WTC11 (cell line): ENCODE measurements at regions not wholly inside any gene's neighbourhood (a gene's known extent, or its start where the extent isn't known, plus 50 kb on each side); places are given as distances from the start of the nearest gene placed in this dataset.
A peak's percentile ranks its signal among the peaks of the same experiment; 100 is the strongest.

Experiments used
- ATAC-seq: fragments of 200-7000 bp; cut with Tn5 transposase; 2 replicates; pipeline ENCODE4 v1.10.0; 2021; ENCODE audit warnings: mild to moderate bottlenecking, moderate library complexity
- CTCF ChIA-PET: fragments of 300-600 bp; sonication (Branson Sonifier 250); formaldehyde crosslinking; loops from one replicate; lab custom pipeline; 2021; ENCODE audit warnings: antibody characterized with exemption; lab: Charles Lee
- POLR2A ChIA-PET: fragments of 350-600 bp; sonication (Branson Sonifier 250); formaldehyde crosslinking; loops from one replicate; lab custom pipeline; 2021; ENCODE audit warnings: antibody characterized with exemption; lab: Charles Lee
- DNase-seq: peaks from one replicate; pipeline ENCODE4 v3.0.0; 2021; ENCODE audit warnings: low spot score
- H3K27ac Mint-ChIP-seq: 2 replicates; pipeline ENCODE4 v1.8.0; 2021; ENCODE audit warnings: mixed read lengths
- H3K27me3 Mint-ChIP-seq: 2 replicates; pipeline ENCODE4 v1.8.0; 2021; ENCODE audit warnings: low read depth, mild to moderate bottlenecking, moderate library complexity, mixed read lengths
- H3K36me3 Mint-ChIP-seq: 2 replicates; pipeline ENCODE4 v1.8.0; 2021; ENCODE audit warnings: mixed read lengths
- H3K4me1 Mint-ChIP-seq: 2 replicates; pipeline ENCODE4 v1.8.0; 2022; ENCODE audit warnings: mixed read lengths
- H3K4me3 Mint-ChIP-seq: 2 replicates; pipeline ENCODE4 v1.8.0; 2021; ENCODE audit warnings: mild to moderate bottlenecking, moderate library complexity, mixed read lengths
- H3K9me3 Mint-ChIP-seq: 2 replicates; pipeline ENCODE4 v1.8.0; 2021; ENCODE audit warnings: mixed read lengths
- CREB1 ChIP-seq: sonication (generic); formaldehyde crosslinking; IDR thresholded peaks from 2 replicates; pipeline ENCODE4 v1.8.0; 2023; ENCODE audit warnings: mild to moderate bottlenecking, missing genetic modification reagents
- ELF4 ChIP-seq: sonication (generic); formaldehyde crosslinking; IDR thresholded peaks from 2 replicates; pipeline ENCODE4 v1.8.1; 2022; ENCODE audit warnings: low read depth, mild to moderate bottlenecking, moderate library complexity, missing genetic modification reagents
- GTF2I ChIP-seq: fragments of 250-450 bp; sonication (Bioruptor Pico); conservative IDR thresholded peaks from 2 replicates; pipeline ENCODE4 v1.4.0; 2021; ENCODE audit warnings: mild to moderate bottlenecking
- JUN ChIP-seq: sonication (generic); formaldehyde crosslinking; IDR thresholded peaks from 2 replicates; pipeline ENCODE4 v1.8.0; 2023; ENCODE audit warnings: mild to moderate bottlenecking, missing genetic modification reagents
- MYBL2 ChIP-seq: sonication (generic); formaldehyde crosslinking; IDR thresholded peaks from 2 replicates; pipeline ENCODE4 v1.8.1; 2023; ENCODE audit warnings: mild to moderate bottlenecking, moderate library complexity, missing genetic modification reagents
- NFATC4 ChIP-seq: fragments of 250-450 bp; sonication (Bioruptor Pico); IDR thresholded peaks from 2 replicates; pipeline ENCODE4 v1.9.0; 2021; ENCODE audit warnings: mild to moderate bottlenecking
- NFE2L1 ChIP-seq: sonication (generic); formaldehyde crosslinking; IDR thresholded peaks from 2 replicates; pipeline ENCODE4 v1.8.1; 2023; ENCODE audit warnings: missing genetic modification reagents
- NR1H2 ChIP-seq: sonication (generic); formaldehyde crosslinking; IDR thresholded peaks from 2 replicates; pipeline ENCODE4 v1.9.0; 2021; ENCODE audit warnings: mild to moderate bottlenecking, moderate library complexity, missing genetic modification reagents
- SMAD4 ChIP-seq: sonication (generic); formaldehyde crosslinking; IDR thresholded peaks from 2 replicates; pipeline ENCODE4 v1.8.0; 2022; ENCODE audit warnings: mild to moderate bottlenecking, missing genetic modification reagents
- ZBTB21 ChIP-seq: sonication (generic); formaldehyde crosslinking; IDR thresholded peaks from 2 replicates; pipeline ENCODE4 v1.8.1; 2023; ENCODE audit warnings: mild to moderate bottlenecking, missing genetic modification reagents, borderline replicate concordance
- ZNF317 ChIP-seq: sonication (generic); formaldehyde crosslinking; IDR thresholded peaks from 2 replicates; pipeline ENCODE4 v1.8.1; 2023; ENCODE audit warnings: low read depth, mild to moderate bottlenecking, moderate library complexity, missing genetic modification reagents, borderline replicate concordance
- TF ChIP-seq, protein P1 (sequence below): sonication (generic); formaldehyde crosslinking; IDR thresholded peaks from 2 replicates; pipeline ENCODE4 v1.8.1; 2023; ENCODE audit warnings: mild to moderate bottlenecking, missing genetic modification reagents, moderate library complexity
- TF ChIP-seq, protein P2 (sequence below): sonication (generic); formaldehyde crosslinking; IDR thresholded peaks from 2 replicates; pipeline ENCODE4 v1.8.1; 2022; ENCODE audit warnings: mild to moderate bottlenecking, moderate library complexity, missing genetic modification reagents
- TF ChIP-seq, protein P3 (sequence below): sonication (generic); formaldehyde crosslinking; IDR thresholded peaks from 2 replicates; pipeline ENCODE4 v1.8.1; 2023; ENCODE audit warnings: mild to moderate bottlenecking, moderate library complexity, missing genetic modification reagents
- TF ChIP-seq, protein P4 (sequence below): sonication (generic); formaldehyde crosslinking; IDR thresholded peaks from 2 replicates; pipeline ENCODE4 v1.8.1; 2022; ENCODE audit warnings: low read depth, mild to moderate bottlenecking, moderate library complexity, missing genetic modification reagents, borderline replicate concordance
- TF ChIP-seq, protein P5 (sequence below): sonication (generic); formaldehyde crosslinking; IDR thresholded peaks from 2 replicates; pipeline ENCODE4 v1.8.1; 2023; ENCODE audit warnings: mild to moderate bottlenecking, missing genetic modification reagents
- TF ChIP-seq, protein P6 (sequence below): fragments of 250-450 bp; sonication (Bioruptor Pico); IDR thresholded peaks from 2 replicates; pipeline ENCODE4 v1.8.0; 2021; ENCODE audit warnings: mild to moderate bottlenecking
- TF ChIP-seq, protein P7 (sequence below): sonication (generic); formaldehyde crosslinking; IDR thresholded peaks from 2 replicates; pipeline ENCODE4 v1.8.1; 2022; ENCODE audit warnings: mild to moderate bottlenecking, missing genetic modification reagents, moderate library complexity, borderline replicate concordance

DNA sequence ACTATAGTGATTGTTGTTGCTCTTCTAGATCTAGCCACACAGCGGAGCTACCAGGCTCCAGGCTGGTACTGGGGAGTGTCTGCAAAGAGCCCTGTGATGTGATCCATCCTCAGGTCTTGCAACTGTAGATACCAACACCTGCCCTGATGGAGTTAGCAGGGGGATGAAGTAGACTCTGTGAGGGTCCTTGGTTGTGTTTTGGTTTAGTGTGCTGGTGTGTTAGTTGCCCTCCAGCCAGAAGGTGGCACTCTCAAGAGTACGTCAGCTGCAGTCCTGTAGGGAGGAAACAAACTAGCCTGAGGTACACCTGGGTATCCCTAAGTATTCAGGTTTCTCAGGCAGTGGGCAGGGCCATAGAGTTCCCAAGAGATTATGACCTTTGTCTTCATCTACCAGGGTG is 81.2 kb upstream of the TMPRSS2 start:
- H3K36me3 Mint-ChIP-seq, result no peaks in the 10 kb centered on the region

DNA sequence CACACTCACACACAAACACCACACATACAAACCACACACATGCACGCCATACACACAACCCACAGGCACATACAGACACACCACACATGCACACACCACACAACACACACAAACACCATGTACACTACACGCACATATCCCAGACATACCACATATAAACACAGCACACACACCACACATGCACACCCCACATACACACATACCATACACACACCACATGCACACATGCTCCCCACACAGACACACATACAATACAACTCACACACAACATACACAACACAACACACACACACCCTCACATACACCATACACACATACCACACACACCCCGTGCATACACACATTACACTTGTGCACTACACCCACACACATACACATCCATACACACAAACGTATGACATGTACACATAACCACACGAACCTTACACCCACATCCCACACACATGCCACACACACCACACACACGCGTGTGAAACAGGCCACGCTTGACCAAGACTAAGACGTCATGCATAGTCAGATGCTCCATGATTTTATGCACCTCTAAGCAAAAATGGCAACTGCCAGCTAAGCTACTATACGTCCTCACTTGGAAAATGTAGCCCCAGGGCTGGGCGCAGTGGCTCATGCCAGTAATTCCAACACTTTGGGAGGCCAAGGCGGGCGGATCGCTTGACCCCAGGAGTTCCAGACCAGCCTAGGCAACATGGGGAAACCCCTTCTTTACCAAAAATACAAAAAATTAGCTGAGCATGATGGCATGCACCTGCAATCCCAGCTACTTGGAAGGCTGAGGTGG is 77.4 kb upstream of the TMPRSS2 start:
- ChIA-PET POLR2A (no interaction called here), CTCF (no interaction called here)
- H3K27me3 Mint-ChIP-seq, result no peaks in the 10 kb centered on the region; the same call in 1 of the 2 replicates
- no peaks in the 10 kb centered on the region; the same call in none of the 2 replicates for H3K4me1 Mint-ChIP-seq
- no peak overlapping the region for H3K27ac Mint-ChIP-seq
- DNase-seq (no peak), ATAC-seq (no peak)
- H3K4me3 Mint-ChIP-seq, result no peak overlapping the region
- TF ChIP-seq JUN (CRISPR knock-in tag), result no peak
- no peak for TF ChIP-seq ZNF317 (CRISPR knock-in tag)
- no peak for TF ChIP-seq SMAD4
- TF ChIP-seq MYBL2 (CRISPR knock-in tag), result no peak
- no peak for TF ChIP-seq ZBTB21 (CRISPR knock-in tag)
- TF ChIP-seq NFE2L1 (CRISPR knock-in tag), result peak; percentile 55; the same call in 1 of the 2 replicates
- TF ChIP-seq, protein P1, sequence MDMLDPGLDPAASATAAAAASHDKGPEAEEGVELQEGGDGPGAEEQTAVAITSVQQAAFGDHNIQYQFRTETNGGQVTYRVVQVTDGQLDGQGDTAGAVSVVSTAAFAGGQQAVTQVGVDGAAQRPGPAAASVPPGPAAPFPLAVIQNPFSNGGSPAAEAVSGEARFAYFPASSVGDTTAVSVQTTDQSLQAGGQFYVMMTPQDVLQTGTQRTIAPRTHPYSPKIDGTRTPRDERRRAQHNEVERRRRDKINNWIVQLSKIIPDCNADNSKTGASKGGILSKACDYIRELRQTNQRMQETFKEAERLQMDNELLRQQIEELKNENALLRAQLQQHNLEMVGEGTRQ (CRISPR knock-in tag), result no peak
- no peak for TF ChIP-seq GTF2I (CRISPR knock-in tag)
- H3K36me3 Mint-ChIP-seq, result no peaks in the 10 kb centered on the region
- peaks cover 26% of the 10 kb centered on the region for H3K9me3 Mint-ChIP-seq

More for the DNA sequence above, 81.2 kb upstream of the TMPRSS2 start:
- ATAC-seq, result peak; percentile 78
- CTCF ChIA-PET, result interaction anchor here (0.6 to 3.6 kb wide), 5 partner anchors 16 to 259 kb away, joined by 3 to 15 read pairs (median 3); no protein-coding TSS in a partner anchor
- Mint-ChIP-seq H3K4me3 (no peak overlapping the region), H3K4me1 (peaks cover 14% of the 10 kb centered on the region), H3K27ac (no peak overlapping the region), H3K27me3 (peaks cover 15% of the 10 kb centered on the region), H3K9me3 (peaks cover 20% of the 10 kb centered on the region)
- no peak for TF ChIP-seq NR1H2 (CRISPR knock-in tag)
- POLR2A ChIA-PET, result no interaction called here
- DNase-seq, result no peak

DNA sequence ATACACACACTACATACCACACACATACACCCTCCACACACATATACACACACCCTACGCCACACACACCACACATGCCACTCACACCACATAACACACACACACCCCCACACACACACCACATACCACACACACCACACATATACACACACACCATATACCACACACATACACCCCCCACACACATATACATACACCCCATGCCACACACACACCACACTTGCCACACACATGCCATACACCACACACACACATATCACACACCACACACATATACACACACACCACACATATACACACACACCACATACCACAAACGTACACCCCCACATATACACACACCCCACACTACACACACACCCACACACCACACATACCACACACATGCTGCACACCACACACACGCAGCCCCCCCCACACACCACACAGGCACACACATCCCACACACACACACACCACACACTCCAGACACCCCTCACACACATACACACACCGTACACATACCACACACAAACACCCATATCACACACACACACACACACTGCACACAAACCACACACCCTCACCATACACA is 76.7 kb upstream of the TMPRSS2 start:
- Mint-ChIP-seq H3K27ac (no peak overlapping the region), H3K36me3 (no peaks in the 10 kb centered on the region), H3K4me1 (no peaks in the 10 kb centered on the region; the same call in none of the 2 replicates), H3K4me3 (no peak overlapping the region)
- POLR2A ChIA-PET, result no interaction called here
- TF ChIP-seq, protein P2, sequence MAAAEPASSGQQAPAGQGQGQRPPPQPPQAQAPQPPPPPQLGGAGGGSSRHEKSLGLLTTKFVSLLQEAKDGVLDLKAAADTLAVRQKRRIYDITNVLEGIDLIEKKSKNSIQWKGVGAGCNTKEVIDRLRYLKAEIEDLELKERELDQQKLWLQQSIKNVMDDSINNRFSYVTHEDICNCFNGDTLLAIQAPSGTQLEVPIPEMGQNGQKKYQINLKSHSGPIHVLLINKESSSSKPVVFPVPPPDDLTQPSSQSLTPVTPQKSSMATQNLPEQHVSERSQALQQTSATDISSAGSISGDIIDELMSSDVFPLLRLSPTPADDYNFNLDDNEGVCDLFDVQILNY (CRISPR knock-in tag), result no peak
- TF ChIP-seq, all 79 proteins: peak for 0
- no peak for ATAC-seq
- DNase-seq, result no peak
- CTCF ChIA-PET, result no interaction called here
- Mint-ChIP-seq H3K9me3 (peaks cover 27% of the 10 kb centered on the region), H3K27me3 (peaks cover 6% of the 10 kb centered on the region)

DNA sequence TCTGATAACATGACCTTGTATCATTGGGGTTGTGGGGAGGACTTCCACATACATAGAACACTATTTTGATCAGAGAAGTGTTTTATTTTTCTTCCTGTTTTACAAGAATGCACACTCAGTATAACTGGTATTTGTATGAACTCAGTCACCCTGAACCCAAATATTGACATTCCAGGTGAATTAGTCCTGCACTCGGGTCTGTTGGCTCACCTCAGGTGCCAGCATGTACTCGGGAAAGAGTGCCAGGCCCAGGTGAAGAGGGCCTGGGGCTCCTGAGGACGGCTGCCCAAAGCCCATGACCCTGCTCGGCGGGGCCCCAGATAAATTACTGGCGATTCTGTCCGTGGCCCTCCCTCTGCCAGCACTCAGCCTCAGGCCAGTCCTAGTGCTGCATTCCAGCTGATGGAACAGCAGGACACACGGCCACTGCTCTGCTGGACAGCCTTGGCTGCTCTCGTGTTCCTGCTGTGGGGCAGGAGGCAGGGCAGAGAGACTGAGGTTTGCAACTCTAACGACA is 75.4 kb upstream of the TMPRSS2 start:
- H3K27me3 Mint-ChIP-seq, result peaks cover 9% of the 10 kb centered on the region
- ATAC-seq (0 out of 2 replicates have a peak, but pooled peaks have one; percentile 22), DNase-seq (no peak)
- TF ChIP-seq, protein P3, sequence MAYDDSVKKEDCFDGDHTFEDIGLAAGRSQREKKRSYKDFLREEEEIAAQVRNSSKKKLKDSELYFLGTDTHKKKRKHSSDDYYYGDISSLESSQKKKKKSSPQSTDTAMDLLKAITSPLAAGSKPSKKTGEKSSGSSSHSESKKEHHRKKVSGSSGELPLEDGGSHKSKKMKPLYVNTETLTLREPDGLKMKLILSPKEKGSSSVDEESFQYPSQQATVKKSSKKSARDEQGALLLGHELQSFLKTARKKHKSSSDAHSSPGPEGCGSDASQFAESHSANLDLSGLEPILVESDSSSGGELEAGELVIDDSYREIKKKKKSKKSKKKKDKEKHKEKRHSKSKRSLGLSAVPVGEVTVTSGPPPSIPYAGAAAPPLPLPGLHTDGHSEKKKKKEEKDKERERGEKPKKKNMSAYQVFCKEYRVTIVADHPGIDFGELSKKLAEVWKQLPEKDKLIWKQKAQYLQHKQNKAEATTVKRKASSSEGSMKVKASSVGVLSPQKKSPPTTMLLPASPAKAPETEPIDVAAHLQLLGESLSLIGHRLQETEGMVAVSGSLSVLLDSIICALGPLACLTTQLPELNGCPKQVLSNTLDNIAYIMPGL (CRISPR knock-in tag), result no peak
- TF ChIP-seq ELF4 (CRISPR knock-in tag) (no peak), NFATC4 (CRISPR knock-in tag) (no peak), CREB1 (CRISPR knock-in tag) (no peak)
- TF ChIP-seq, protein P4, sequence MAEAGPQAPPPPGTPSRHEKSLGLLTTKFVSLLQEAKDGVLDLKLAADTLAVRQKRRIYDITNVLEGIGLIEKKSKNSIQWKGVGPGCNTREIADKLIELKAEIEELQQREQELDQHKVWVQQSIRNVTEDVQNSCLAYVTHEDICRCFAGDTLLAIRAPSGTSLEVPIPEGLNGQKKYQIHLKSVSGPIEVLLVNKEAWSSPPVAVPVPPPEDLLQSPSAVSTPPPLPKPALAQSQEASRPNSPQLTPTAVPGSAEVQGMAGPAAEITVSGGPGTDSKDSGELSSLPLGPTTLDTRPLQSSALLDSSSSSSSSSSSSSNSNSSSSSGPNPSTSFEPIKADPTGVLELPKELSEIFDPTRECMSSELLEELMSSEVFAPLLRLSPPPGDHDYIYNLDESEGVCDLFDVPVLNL (CRISPR knock-in tag), result no peak
- TF ChIP-seq, protein P5, sequence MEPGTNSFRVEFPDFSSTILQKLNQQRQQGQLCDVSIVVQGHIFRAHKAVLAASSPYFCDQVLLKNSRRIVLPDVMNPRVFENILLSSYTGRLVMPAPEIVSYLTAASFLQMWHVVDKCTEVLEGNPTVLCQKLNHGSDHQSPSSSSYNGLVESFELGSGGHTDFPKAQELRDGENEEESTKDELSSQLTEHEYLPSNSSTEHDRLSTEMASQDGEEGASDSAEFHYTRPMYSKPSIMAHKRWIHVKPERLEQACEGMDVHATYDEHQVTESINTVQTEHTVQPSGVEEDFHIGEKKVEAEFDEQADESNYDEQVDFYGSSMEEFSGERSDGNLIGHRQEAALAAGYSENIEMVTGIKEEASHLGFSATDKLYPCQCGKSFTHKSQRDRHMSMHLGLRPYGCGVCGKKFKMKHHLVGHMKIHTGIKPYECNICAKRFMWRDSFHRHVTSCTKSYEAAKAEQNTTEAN (CRISPR knock-in tag), result no peak
- TF ChIP-seq, protein P6, sequence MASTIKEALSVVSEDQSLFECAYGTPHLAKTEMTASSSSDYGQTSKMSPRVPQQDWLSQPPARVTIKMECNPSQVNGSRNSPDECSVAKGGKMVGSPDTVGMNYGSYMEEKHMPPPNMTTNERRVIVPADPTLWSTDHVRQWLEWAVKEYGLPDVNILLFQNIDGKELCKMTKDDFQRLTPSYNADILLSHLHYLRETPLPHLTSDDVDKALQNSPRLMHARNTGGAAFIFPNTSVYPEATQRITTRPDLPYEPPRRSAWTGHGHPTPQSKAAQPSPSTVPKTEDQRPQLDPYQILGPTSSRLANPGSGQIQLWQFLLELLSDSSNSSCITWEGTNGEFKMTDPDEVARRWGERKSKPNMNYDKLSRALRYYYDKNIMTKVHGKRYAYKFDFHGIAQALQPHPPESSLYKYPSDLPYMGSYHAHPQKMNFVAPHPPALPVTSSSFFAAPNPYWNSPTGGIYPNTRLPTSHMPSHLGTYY (CRISPR knock-in tag), result no peak
- TF ChIP-seq, protein P7, sequence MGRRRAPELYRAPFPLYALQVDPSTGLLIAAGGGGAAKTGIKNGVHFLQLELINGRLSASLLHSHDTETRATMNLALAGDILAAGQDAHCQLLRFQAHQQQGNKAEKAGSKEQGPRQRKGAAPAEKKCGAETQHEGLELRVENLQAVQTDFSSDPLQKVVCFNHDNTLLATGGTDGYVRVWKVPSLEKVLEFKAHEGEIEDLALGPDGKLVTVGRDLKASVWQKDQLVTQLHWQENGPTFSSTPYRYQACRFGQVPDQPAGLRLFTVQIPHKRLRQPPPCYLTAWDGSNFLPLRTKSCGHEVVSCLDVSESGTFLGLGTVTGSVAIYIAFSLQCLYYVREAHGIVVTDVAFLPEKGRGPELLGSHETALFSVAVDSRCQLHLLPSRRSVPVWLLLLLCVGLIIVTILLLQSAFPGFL (CRISPR knock-in tag), result no peak

More for the DNA sequence above, 75.4 kb upstream of the TMPRSS2 start:
- H3K9me3 Mint-ChIP-seq, result peaks cover 32% of the 10 kb centered on the region
- no peaks in the 10 kb centered on the region; the same call in none of the 2 replicates for H3K4me1 Mint-ChIP-seq
- H3K4me3 Mint-ChIP-seq, result no peak overlapping the region
- CTCF ChIA-PET, result interaction anchor here (1.0 to 4.1 kb wide), 2 partner anchors 29 to 300 kb away, joined by 3 to 17 read pairs; no protein-coding TSS in a partner anchor
- POLR2A ChIA-PET, result no interaction called here
- peaks cover 8% of the 10 kb centered on the region for H3K36me3 Mint-ChIP-seq
- H3K27ac Mint-ChIP-seq, result no peak overlapping the region
